ENCODE measurements at regions not wholly inside any gene's neighbourhood (a gene's known extent, or its start where the extent isn't known, plus 50 kb on each side); places are given as distances from the start of the nearest gene placed in this dataset.

- Histone ChIP-seq H3K36me3 (ENCODE audit: low read depth) (no peaks in the 10 kb centered on the region), H3K4me2 (ENCODE audit: unreplicated experiment) (no peak overlapping the region), H3K9me2 (ENCODE audit: insufficient read depth) (no peaks in the 10 kb centered on the region), H3K27ac (no peak overlapping the region), H3K4me3 (no peak overlapping the region), H3K79me2 (ENCODE audit: insufficient read depth) (no peaks in the 10 kb centered on the region), H3F3A (ENCODE audit: insufficient read depth) (no peaks in the 10 kb centered on the region), H2AFZ (no peak overlapping the region), H3K9me3 (ENCODE audit: low read depth) (no peaks in the 10 kb centered on the region), H3K9ac (no peak overlapping the region), H3K4me1 (ENCODE audit: insufficient read depth) (no peaks in the 10 kb centered on the region), H4K20me1 (ENCODE audit: insufficient read depth) (no peaks in the 10 kb centered on the region), H3K27me3 (replicated peaks; ENCODE audit: insufficient read depth) (peaks cover 27% of the 10 kb centered on the region)
- no peak for DNase-seq
- TF ChIP-seq EZH2 (IDR thresholded peaks at IDR 0.05; ENCODE audit: insufficient read depth, poor library complexity, severe bottlenecking) (no peak), EZH2phosphoT487 (IDR thresholded peaks at IDR 0.05; ENCODE audit: insufficient read depth, low read depth) (no peak)
- 36 to 38% methylated on average over 5 of the region's 5 CpGs for WGBS, 2 experiments (ENCODE audit: low coverage in 1 of 2, low lambda C conversion rate in 2 of 2, missing lambda C conversion rate in 2 of 2)
- in situ Hi-C loops (cut with MboI): no loop called here
Observed at GRCh38 chr13:109425821-109426689, 360.3 kb downstream of the IRS2 start.

GRCh38 chr13:109422161-109422560, 364.2 kb downstream of the IRS2 start:
- H3K9me3 ChIP-seq (ENCODE audit: low read depth): no peaks in the 10 kb centered on the region
- no peaks in the 10 kb centered on the region for H3K79me2 ChIP-seq (ENCODE audit: insufficient read depth)
- no peaks in the 10 kb centered on the region for H3F3A ChIP-seq (ENCODE audit: insufficient read depth)
- no peak overlapping the region for H3K4me2 ChIP-seq (ENCODE audit: unreplicated experiment)
- H3K27me3 ChIP-seq (replicated peaks; ENCODE audit: insufficient read depth): peaks cover 52% of the 10 kb centered on the region
- in situ Hi-C loops (cut with MboI): no loop called here
- 38 to 39% methylated on average over 4 of the region's 4 CpGs for WGBS, 2 experiments (ENCODE audit: low coverage in 1 of 2, low lambda C conversion rate in 2 of 2, missing lambda C conversion rate in 2 of 2)
- H3K36me3 ChIP-seq (ENCODE audit: low read depth): no peaks in the 10 kb centered on the region
- H3K9me2 ChIP-seq (ENCODE audit: insufficient read depth): no peaks in the 10 kb centered on the region
- TF ChIP-seq EZH2phosphoT487 (IDR thresholded peaks at IDR 0.05; ENCODE audit: insufficient read depth, low read depth) (no peak), EZH2 (IDR thresholded peaks at IDR 0.05; ENCODE audit: insufficient read depth, poor library complexity, severe bottlenecking) (no peak)
- no peak for DNase-seq
- H3K9ac ChIP-seq: no peak overlapping the region
- no peak overlapping the region for H3K4me3 ChIP-seq
- no peak overlapping the region for H3K27ac ChIP-seq
- H2AFZ ChIP-seq: no peak overlapping the region
- H3K4me1 ChIP-seq (ENCODE audit: insufficient read depth): no peaks in the 10 kb centered on the region
- no peaks in the 10 kb centered on the region for H4K20me1 ChIP-seq (ENCODE audit: insufficient read depth)

- in situ Hi-C loops (cut with MboI): no loop called here
Observed at GRCh38 chr13:109419896-109420295, 366.5 kb downstream of the IRS2 start.

DNA sequence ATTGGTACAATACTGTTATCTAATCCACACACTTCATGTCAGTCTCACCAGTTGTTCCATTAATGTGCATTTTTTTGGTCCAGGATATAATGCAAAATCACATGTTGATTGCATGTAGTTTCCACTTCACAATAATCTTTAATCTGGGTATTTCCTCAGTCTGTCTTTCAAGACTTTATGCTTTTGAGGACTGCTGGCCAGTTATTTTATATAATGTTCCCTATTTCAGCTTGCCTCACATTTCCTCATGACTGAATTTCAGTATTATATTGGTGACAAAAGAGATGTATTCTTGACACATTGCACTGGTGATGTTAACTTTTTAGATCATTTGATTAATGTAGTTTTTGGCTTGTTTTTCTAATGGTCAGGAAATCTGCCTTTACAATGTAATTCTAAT, 368.3 kb downstream of the IRS2 start:
- Histone ChIP-seq H3K4me3 (no peak overlapping the region), H3K79me2 (ENCODE audit: insufficient read depth) (no peaks in the 10 kb centered on the region), H3K9me2 (ENCODE audit: insufficient read depth) (no peaks in the 10 kb centered on the region), H3K9me3 (ENCODE audit: low read depth) (no peaks in the 10 kb centered on the region), H3K4me1 (ENCODE audit: insufficient read depth) (0 out of 2 replicates have a peak, but pooled peaks cover 5% of the 10 kb centered on the region), H3K4me2 (ENCODE audit: unreplicated experiment) (no peak overlapping the region), H3K27ac (no peak overlapping the region), H3K36me3 (ENCODE audit: low read depth) (no peaks in the 10 kb centered on the region), H3K9ac (no peak overlapping the region), H3F3A (ENCODE audit: insufficient read depth) (no peaks in the 10 kb centered on the region), H2AFZ (no peak overlapping the region), H4K20me1 (ENCODE audit: insufficient read depth) (no peaks in the 10 kb centered on the region), H3K27me3 (replicated peaks; ENCODE audit: insufficient read depth) (peaks cover 83% of the 10 kb centered on the region)
- no peak for DNase-seq
- in situ Hi-C loops (cut with MboI): no loop called here
- TF ChIP-seq EZH2phosphoT487 (IDR thresholded peaks at IDR 0.05; ENCODE audit: insufficient read depth, low read depth) (no peak), EZH2 (IDR thresholded peaks at IDR 0.05; ENCODE audit: insufficient read depth, poor library complexity, severe bottlenecking) (no peak)

More at GRCh38 chr13:109419896-109420295, 366.5 kb downstream of the IRS2 start:
- Histone ChIP-seq H3K4me3 (no peak overlapping the region), H3K4me1 (ENCODE audit: insufficient read depth) (0 out of 2 replicates have a peak, but pooled peaks cover 5% of the 10 kb centered on the region), H2AFZ (no peak overlapping the region), H3K9me2 (ENCODE audit: insufficient read depth) (no peaks in the 10 kb centered on the region), H3F3A (ENCODE audit: insufficient read depth) (no peaks in the 10 kb centered on the region), H3K9me3 (ENCODE audit: low read depth) (no peaks in the 10 kb centered on the region), H3K9ac (no peak overlapping the region), H3K36me3 (ENCODE audit: low read depth) (no peaks in the 10 kb centered on the region), H3K27me3 (replicated peaks; ENCODE audit: insufficient read depth) (peaks cover 65% of the 10 kb centered on the region), H4K20me1 (ENCODE audit: insufficient read depth) (no peaks in the 10 kb centered on the region), H3K27ac (no peak overlapping the region), H3K4me2 (ENCODE audit: unreplicated experiment) (no peak overlapping the region), H3K79me2 (ENCODE audit: insufficient read depth) (no peaks in the 10 kb centered on the region)
- TF ChIP-seq EZH2 (IDR thresholded peaks at IDR 0.05; ENCODE audit: insufficient read depth, poor library complexity, severe bottlenecking) (no peak), EZH2phosphoT487 (IDR thresholded peaks at IDR 0.05; ENCODE audit: insufficient read depth, low read depth) (no peak)
- DNase-seq: no peak
- WGBS, 2 experiments (ENCODE audit: low coverage in 1 of 2, low lambda C conversion rate in 2 of 2, missing lambda C conversion rate in 2 of 2): 31 to 32% methylated on average over 4 of the region's 4 CpGs
